ENCODE measurements at regions not wholly inside any gene's neighbourhood (a gene's known extent, or its start where the extent isn't known, plus 50 kb on each side); places are given as distances from the start of the nearest gene placed in this dataset.

DNA sequence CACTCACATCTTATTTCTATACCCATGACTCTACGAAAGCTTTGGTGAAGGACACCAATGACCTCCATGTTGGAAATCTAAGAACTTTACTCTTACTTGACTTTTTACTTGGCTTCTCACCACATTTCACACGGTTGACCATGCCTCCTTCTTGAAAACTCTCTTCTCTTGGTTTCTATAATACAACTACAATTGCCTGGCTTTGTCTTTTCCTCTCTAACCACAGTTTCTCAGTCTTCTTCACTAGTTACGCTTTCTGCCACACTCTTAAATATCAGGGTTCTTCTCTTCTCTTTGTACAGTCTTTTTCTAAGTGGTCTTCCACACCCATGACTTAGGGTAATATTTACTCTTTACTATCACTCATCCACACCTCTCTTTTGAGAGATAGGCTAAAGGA lies 2079.8 kb upstream of the WWC1 start:
- TF ChIP-seq, protein P1, sequence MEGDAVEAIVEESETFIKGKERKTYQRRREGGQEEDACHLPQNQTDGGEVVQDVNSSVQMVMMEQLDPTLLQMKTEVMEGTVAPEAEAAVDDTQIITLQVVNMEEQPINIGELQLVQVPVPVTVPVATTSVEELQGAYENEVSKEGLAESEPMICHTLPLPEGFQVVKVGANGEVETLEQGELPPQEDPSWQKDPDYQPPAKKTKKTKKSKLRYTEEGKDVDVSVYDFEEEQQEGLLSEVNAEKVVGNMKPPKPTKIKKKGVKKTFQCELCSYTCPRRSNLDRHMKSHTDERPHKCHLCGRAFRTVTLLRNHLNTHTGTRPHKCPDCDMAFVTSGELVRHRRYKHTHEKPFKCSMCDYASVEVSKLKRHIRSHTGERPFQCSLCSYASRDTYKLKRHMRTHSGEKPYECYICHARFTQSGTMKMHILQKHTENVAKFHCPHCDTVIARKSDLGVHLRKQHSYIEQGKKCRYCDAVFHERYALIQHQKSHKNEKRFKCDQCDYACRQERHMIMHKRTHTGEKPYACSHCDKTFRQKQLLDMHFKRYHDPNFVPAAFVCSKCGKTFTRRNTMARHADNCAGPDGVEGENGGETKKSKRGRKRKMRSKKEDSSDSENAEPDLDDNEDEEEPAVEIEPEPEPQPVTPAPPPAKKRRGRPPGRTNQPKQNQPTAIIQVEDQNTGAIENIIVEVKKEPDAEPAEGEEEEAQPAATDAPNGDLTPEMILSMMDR (IDR thresholded peaks at IDR 0.05; ENCODE audit: low read length), result no peak
- TF ChIP-seq EZH2 (IDR thresholded peaks at IDR 0.05; ENCODE audit: borderline replicate concordance, low read length), result no peak
